AG04449 (cell line): ENCODE measurements at regions not wholly inside any gene's neighbourhood (a gene's known extent, or its start where the extent isn't known, plus 50 kb on each side); places are given as distances from the start of the nearest gene placed in this dataset.

ENCODE experiments used
- CTCF ChIA-PET: fragments of 350-600 bp; formaldehyde crosslinking; extraction: SDS; loops from one replicate; lab custom pipeline; 2021; ENCODE audit warnings: antibody characterized with exemption; lab: Yijun Ruan, JAX
- POLR2A ChIA-PET: fragments of 400-600, 350-600 bp; formaldehyde crosslinking; extraction: SDS; loops from one replicate; lab custom pipeline; 2020; ENCODE audit warnings: antibody characterized with exemption, inconsistent platforms; lab: Yijun Ruan, JAX
- DNase-seq: peaks from one replicate; pipeline ENCODE4 v3.0.0-alpha.2; 2010; ENCODE audit warnings: low read depth, low spot score
- H3K4me3 ChIP-seq: 2 replicates; pipeline ENCODE4 v1.5.1; 2011; ENCODE audit warnings: low read depth, mild to moderate bottlenecking, control low read depth, low read length
- CTCF ChIP-seq: IDR thresholded peaks from one replicate; pipeline ENCODE4 v1.5.1; 2011; ENCODE audit warnings: mild to moderate bottlenecking, moderate library complexity, low read length, control low read depth, inconsistent platforms; ENCODE audit not compliant: insufficient read depth; ENCODE audit errors: missing control alignments

DNA sequence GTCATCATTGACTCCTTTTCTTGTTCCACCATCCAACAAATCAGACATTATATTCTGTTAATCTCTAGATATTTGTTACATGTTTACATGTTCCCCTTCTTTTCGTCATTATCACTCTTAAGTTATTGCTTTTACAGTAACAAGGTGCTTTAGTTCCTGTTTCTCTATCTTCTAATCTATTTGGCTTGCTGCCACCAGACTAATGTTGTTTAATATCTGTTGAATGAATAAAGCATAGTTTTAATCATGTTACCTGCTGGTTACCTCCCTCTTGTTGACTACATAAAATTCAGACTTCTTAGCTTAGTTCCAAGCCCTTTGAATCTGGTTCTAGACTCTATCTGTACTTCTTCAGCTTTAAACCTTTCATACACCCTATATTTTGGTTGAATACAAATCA lies 129.8 kb upstream of the TRIM2 start:
- ChIA-PET CTCF (interaction anchor here (0.6 to 5.7 kb wide), 5 partner anchors 9 to 53 kb away, joined by 3 to 37 read pairs (median 9); no protein-coding TSS in a partner anchor), POLR2A (no interaction called here)
- no peak for TF ChIP-seq CTCF
- DNase-seq, result no peak
- H3K4me3 ChIP-seq, result no peak overlapping the region

- POLR2A ChIA-PET, result no interaction called here
- peak; percentile 1 for DNase-seq
- no peak overlapping the region for H3K4me3 ChIP-seq
- CTCF ChIA-PET, result interaction anchor here (0.6 to 5.7 kb wide), 7 partner anchors 8 to 52 kb away, joined by 3 to 37 read pairs (median 3); no protein-coding TSS in a partner anchor
- TF ChIP-seq CTCF, result no peak
These were observed 129.2 kb upstream of the TRIM2 start for GRCh38 chr4:153074936-153075630.

- TF ChIP-seq CTCF, result no peak
- no peak for DNase-seq
- H3K4me3 ChIP-seq, result no peak overlapping the region
- POLR2A ChIA-PET, result no interaction called here
- CTCF ChIA-PET, result interaction anchor here (1.0 to 5.7 kb wide), 4 partner anchors 10 to 52 kb away, joined by 3 to 37 read pairs (median 6); no protein-coding TSS in a partner anchor
These were observed 128.3 kb upstream of the TRIM2 start for GRCh38 chr4:153075836-153076518.

DNA sequence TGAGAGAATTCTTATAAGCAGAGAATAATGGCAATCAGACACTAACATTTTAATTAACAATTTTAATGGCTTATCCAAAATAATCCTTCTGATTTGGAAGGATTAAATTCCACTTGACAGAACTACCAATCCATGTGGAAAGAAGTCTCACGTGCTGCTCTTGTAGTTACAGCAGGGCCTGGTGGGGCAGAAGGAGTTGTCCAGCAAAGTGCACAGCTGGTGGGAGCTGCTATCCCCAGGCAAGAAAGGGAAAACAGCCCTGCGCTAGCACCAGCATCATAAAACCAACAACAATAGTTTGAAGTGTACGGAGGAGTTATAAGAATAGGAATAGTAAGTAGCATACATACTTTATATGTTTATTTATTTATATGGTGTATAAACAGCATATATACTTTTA lies 127.4 kb upstream of the TRIM2 start:
- CTCF ChIA-PET, result interaction anchor here (1.0 to 1.5 kb wide), 3 partner anchors 9 to 51 kb away, joined by 3 to 8 read pairs (median 6); no protein-coding TSS in a partner anchor
- POLR2A ChIA-PET, result no interaction called here
- DNase-seq, result no peak

GRCh38 chr4:153079857-153080391 lies 124.3 kb upstream of the TRIM2 start:
- H3K4me3 ChIP-seq, result no peak overlapping the region
- POLR2A ChIA-PET, result no interaction called here
- TF ChIP-seq CTCF, result no peak
- CTCF ChIA-PET, result interaction anchor here (0.8 to 8.9 kb wide), 4 partner anchors 9 to 232 kb away, joined by 3 to 319 read pairs (median 70); no protein-coding TSS in a partner anchor
- DNase-seq, result no peak

More for the DNA sequence above, 127.4 kb upstream of the TRIM2 start:
- TF ChIP-seq CTCF, result no peak
- H3K4me3 ChIP-seq, result no peak overlapping the region
